ENCODE measurements at regions not wholly inside any gene's neighbourhood (a gene's known extent, or its start where the extent isn't known, plus 50 kb on each side); places are given as distances from the start of the nearest gene placed in this dataset.

- H4K20me1 ChIP-seq (ENCODE audit: control insufficient read depth, insufficient read depth, low read depth, low read length): no peaks in the 10 kb centered on the region
- no peaks in the 10 kb centered on the region for H3K9me2 ChIP-seq (replicated peaks; ENCODE audit: control insufficient read depth, low read length)
- H3K27me3 ChIP-seq (ENCODE audit: control insufficient read depth, low read length): no peaks in the 10 kb centered on the region
- H3K9me3 ChIP-seq (ENCODE audit: control insufficient read depth, insufficient read depth, low read length): no peaks in the 10 kb centered on the region
- no peaks in the 10 kb centered on the region for H3K79me2 ChIP-seq (ENCODE audit: control insufficient read depth, low read length)
- H3K4me3 ChIP-seq (ENCODE audit: low read length): no peak overlapping the region
- no peaks in the 10 kb centered on the region for H3F3A ChIP-seq (ENCODE audit: control insufficient read depth, insufficient read depth)
- H3K27ac ChIP-seq (ENCODE audit: low read depth, low read length): no peak overlapping the region
- H3K36me3 ChIP-seq (ENCODE audit: control insufficient read depth, low read length): no peaks in the 10 kb centered on the region
- no peak overlapping the region for H3K4me2 ChIP-seq (ENCODE audit: low read length)
- H3K4me1 ChIP-seq (ENCODE audit: control insufficient read depth, low read length): no peaks in the 10 kb centered on the region
- TF ChIP-seq CTCF (IDR thresholded peaks at IDR 0.05; ENCODE audit: low read depth, low read length, poor library complexity, severe bottlenecking) (no peak), EZH2phosphoT487 (IDR thresholded peaks at IDR 0.05; ENCODE audit: borderline replicate concordance, low read length) (no peak)
Observed at GRCh38 chr1:22340873-22341272, 110.8 kb upstream of the ZBTB40 start.

- Histone ChIP-seq H3K79me2 (ENCODE audit: control insufficient read depth, low read length) (no peaks in the 10 kb centered on the region), H3K4me1 (ENCODE audit: control insufficient read depth, low read length) (no peaks in the 10 kb centered on the region), H3K36me3 (ENCODE audit: control insufficient read depth, low read length) (no peaks in the 10 kb centered on the region), H3F3A (ENCODE audit: control insufficient read depth, insufficient read depth) (no peaks in the 10 kb centered on the region), H3K4me2 (ENCODE audit: low read length) (no peak overlapping the region), H3K27me3 (ENCODE audit: control insufficient read depth, low read length) (no peaks in the 10 kb centered on the region), H3K4me3 (ENCODE audit: low read length) (no peak overlapping the region), H3K9me2 (replicated peaks; ENCODE audit: control insufficient read depth, low read length) (no peaks in the 10 kb centered on the region), H3K27ac (ENCODE audit: low read depth, low read length) (no peak overlapping the region), H4K20me1 (ENCODE audit: control insufficient read depth, insufficient read depth, low read depth, low read length) (no peaks in the 10 kb centered on the region), H3K9me3 (ENCODE audit: control insufficient read depth, insufficient read depth, low read length) (no peaks in the 10 kb centered on the region)
- TF ChIP-seq EZH2phosphoT487 (IDR thresholded peaks at IDR 0.05; ENCODE audit: borderline replicate concordance, low read length): no peak
- TF ChIP-seq CTCF (IDR thresholded peaks at IDR 0.05; ENCODE audit: low read depth, low read length, poor library complexity, severe bottlenecking): no peak
Observed at GRCh38 chr1:22341791-22342605, 109.7 kb upstream of the ZBTB40 start.

GRCh38 chr1:22342734-22343191 lies 108.9 kb upstream of the ZBTB40 start:
- Histone ChIP-seq H3K27ac (ENCODE audit: low read depth, low read length) (no peak overlapping the region), H3K4me3 (ENCODE audit: low read length) (no peak overlapping the region), H3K9me3 (ENCODE audit: control insufficient read depth, insufficient read depth, low read length) (no peaks in the 10 kb centered on the region), H3K27me3 (ENCODE audit: control insufficient read depth, low read length) (no peaks in the 10 kb centered on the region), H4K20me1 (ENCODE audit: control insufficient read depth, insufficient read depth, low read depth, low read length) (no peaks in the 10 kb centered on the region), H3F3A (ENCODE audit: control insufficient read depth, insufficient read depth) (no peaks in the 10 kb centered on the region), H3K9me2 (replicated peaks; ENCODE audit: control insufficient read depth, low read length) (no peaks in the 10 kb centered on the region), H3K79me2 (ENCODE audit: control insufficient read depth, low read length) (no peaks in the 10 kb centered on the region), H3K4me1 (ENCODE audit: control insufficient read depth, low read length) (no peaks in the 10 kb centered on the region), H3K4me2 (ENCODE audit: low read length) (no peak overlapping the region), H3K36me3 (ENCODE audit: control insufficient read depth, low read length) (no peaks in the 10 kb centered on the region)
- TF ChIP-seq CTCF (IDR thresholded peaks at IDR 0.05; ENCODE audit: low read depth, low read length, poor library complexity, severe bottlenecking): no peak
- TF ChIP-seq EZH2phosphoT487 (IDR thresholded peaks at IDR 0.05; ENCODE audit: borderline replicate concordance, low read length): no peak
